HL-60 (cell line): ENCODE measurements at regions not wholly inside any gene's neighbourhood (a gene's known extent, or its start where the extent isn't known, plus 50 kb on each side); places are given as distances from the start of the nearest gene placed in this dataset.

ENCODE experiments used
- DNase-seq, 2 experiments: peaks; one replicate each; pipeline ENCODE4 v3.0.0-alpha.2; 2010 to 2020; ENCODE audit warnings: low read depth in 1 of 2, low spot score in 1 of 2
- H3K27ac ChIP-seq: fragments of 250-450 bp; sonication (Bioruptor Pico); replicated peaks from 2 replicates; pipeline ENCODE4 v1.5.1; 2020; ENCODE audit warnings: mild to moderate bottlenecking, moderate library complexity
- H3K27me3 ChIP-seq: fragments of 250-450 bp; sonication (Bioruptor Pico); 2 replicates; pipeline ENCODE4 v1.5.1; 2021; ENCODE audit warnings: mild to moderate bottlenecking, moderate library complexity; ENCODE audit not compliant: insufficient read depth, poor library complexity, severe bottlenecking
- H3K4me3 ChIP-seq: replicated peaks from 2 replicates; pipeline ENCODE4 v1.5.1; 2011; ENCODE audit warnings: mild to moderate bottlenecking, control low read depth, low read length; ENCODE audit not compliant: insufficient read depth
- CTCF ChIP-seq: IDR thresholded peaks from one replicate; pipeline ENCODE4 v1.5.1; 2011; ENCODE audit warnings: low read length, control low read depth, inconsistent platforms; ENCODE audit not compliant: insufficient read depth
- GABPA ChIP-seq: IDR thresholded peaks from 2 replicates; pipeline ENCODE4 v1.6.1; 2012; ENCODE audit warnings: low read depth
- POLR2AphosphoS5 ChIP-seq: IDR thresholded peaks from 2 replicates; pipeline ENCODE4 v1.6.1; 2012; ENCODE audit warnings: low read depth
- SPI1 ChIP-seq: IDR thresholded peaks from 2 replicates; pipeline ENCODE4 v1.6.1; 2012; ENCODE audit warnings: low read depth, mild to moderate bottlenecking, borderline replicate concordance
- TF ChIP-seq, protein P1 (sequence below): IDR thresholded peaks from 2 replicates; pipeline ENCODE4 v1.6.1; 2012; ENCODE audit warnings: low read depth; ENCODE audit not compliant: insufficient replicate concordance

DNA sequence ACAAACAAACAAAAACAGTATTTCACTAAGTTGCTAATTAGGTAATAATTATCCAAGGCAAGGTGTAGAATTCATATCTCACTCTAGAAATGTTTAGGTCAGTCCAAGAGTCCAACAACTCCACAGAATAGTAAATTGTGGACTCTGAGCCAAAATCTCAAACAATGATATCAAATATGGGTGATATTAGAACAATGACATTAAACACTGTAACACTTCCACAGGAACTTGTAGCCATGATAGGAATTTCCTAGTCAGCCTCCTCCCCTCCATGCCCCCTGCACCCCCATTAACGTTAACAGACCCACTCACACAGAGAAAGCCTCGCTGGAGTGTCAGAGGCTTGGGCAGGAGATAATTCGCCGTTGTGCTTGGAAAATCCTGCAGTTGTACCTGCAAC, 305.0 kb upstream of the PIK3R1 start:
- Histone ChIP-seq H3K4me3 (no peak overlapping the region), H3K27ac (no peak overlapping the region), H3K27me3 (no peaks in the 10 kb centered on the region)
- no peak for DNase-seq
- TF ChIP-seq POLR2AphosphoS5 (no peak), SPI1 (no peak), GABPA (no peak), CTCF (no peak)
- TF ChIP-seq, protein P1, sequence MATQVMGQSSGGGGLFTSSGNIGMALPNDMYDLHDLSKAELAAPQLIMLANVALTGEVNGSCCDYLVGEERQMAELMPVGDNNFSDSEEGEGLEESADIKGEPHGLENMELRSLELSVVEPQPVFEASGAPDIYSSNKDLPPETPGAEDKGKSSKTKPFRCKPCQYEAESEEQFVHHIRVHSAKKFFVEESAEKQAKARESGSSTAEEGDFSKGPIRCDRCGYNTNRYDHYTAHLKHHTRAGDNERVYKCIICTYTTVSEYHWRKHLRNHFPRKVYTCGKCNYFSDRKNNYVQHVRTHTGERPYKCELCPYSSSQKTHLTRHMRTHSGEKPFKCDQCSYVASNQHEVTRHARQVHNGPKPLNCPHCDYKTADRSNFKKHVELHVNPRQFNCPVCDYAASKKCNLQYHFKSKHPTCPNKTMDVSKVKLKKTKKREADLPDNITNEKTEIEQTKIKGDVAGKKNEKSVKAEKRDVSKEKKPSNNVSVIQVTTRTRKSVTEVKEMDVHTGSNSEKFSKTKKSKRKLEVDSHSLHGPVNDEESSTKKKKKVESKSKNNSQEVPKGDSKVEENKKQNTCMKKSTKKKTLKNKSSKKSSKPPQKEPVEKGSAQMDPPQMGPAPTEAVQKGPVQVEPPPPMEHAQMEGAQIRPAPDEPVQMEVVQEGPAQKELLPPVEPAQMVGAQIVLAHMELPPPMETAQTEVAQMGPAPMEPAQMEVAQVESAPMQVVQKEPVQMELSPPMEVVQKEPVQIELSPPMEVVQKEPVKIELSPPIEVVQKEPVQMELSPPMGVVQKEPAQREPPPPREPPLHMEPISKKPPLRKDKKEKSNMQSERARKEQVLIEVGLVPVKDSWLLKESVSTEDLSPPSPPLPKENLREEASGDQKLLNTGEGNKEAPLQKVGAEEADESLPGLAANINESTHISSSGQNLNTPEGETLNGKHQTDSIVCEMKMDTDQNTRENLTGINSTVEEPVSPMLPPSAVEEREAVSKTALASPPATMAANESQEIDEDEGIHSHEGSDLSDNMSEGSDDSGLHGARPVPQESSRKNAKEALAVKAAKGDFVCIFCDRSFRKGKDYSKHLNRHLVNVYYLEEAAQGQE, result no peak

DNA sequence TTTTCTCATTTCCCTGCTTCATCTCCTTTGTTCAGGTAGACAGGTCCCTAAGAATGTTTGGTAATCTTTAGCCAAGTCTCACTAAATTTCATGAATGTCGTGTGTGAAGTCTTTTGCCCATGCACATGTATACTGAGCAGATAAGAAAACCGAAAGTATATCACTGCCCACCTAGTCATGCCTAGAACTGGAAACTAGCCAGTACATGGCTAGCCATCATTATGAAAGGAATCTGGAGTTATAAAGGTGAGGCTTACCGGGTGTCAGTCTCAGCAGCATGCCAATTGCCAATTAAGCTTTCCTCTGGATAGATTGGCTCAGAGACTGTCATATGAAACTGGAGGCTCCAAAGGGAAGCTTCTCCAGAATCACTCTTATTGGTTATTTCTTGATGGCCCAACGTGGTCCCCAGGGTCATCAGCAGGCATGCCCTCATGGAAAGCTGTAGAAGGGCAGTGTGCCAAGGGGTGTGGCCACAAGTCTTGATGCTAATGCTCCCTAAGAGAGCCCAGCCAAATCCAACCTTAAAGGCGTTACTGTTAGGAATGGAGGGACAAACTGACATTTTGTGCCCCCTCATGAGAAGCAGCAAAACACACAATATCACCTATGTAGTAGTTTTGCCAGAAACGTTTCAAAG, 307.3 kb upstream of the PIK3R1 start:
- H3K4me3 ChIP-seq, result no peak overlapping the region
- no peak for DNase-seq
- TF ChIP-seq, protein P1, result no peak
- no peak for TF ChIP-seq GABPA
- no peak for TF ChIP-seq SPI1
- TF ChIP-seq POLR2AphosphoS5, result no peak
- TF ChIP-seq CTCF, result no peak

DNA sequence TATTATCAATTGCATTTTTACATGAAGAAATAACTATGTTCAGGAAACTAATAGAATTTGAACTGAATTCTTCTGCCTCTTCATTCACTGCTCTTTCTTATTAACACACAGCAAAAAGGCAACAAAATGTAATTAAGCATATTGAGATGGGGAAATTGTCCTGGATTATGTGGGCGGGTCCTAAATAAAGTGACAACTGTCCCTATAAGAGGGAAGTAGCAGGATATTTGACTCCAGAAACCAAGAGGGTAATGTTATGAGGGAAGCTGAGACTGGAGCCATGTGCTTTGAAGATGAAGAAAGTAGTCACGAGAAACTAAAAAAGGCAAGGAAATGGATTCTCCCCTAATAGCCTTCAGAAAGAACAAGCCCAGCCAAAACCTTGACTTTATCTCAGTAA, 311.2 kb upstream of the PIK3R1 start:
- no peak for TF ChIP-seq GABPA
- no peak for TF ChIP-seq CTCF
- Histone ChIP-seq H3K4me3 (no peak overlapping the region), H3K27ac (no peak overlapping the region), H3K27me3 (no peaks in the 10 kb centered on the region)
- no peak for DNase-seq

More for the DNA sequence above, 307.3 kb upstream of the PIK3R1 start:
- no peaks in the 10 kb centered on the region for H3K27me3 ChIP-seq
- no peak overlapping the region for H3K27ac ChIP-seq

- no peak for TF ChIP-seq POLR2AphosphoS5
- TF ChIP-seq CTCF, result no peak
- no peak for TF ChIP-seq SPI1
- TF ChIP-seq GABPA, result no peak
- no peaks in the 10 kb centered on the region for H3K27me3 ChIP-seq
- DNase-seq, result no peak
- H3K4me3 ChIP-seq, result no peak overlapping the region
- no peak overlapping the region for H3K27ac ChIP-seq
These were observed 311.9 kb upstream of the PIK3R1 start for GRCh38 chr5:67903656-67904055.
